ENCODE measurements at regions not wholly inside any gene's neighbourhood (a gene's known extent, or its start where the extent isn't known, plus 50 kb on each side); places are given as distances from the start of the nearest gene placed in this dataset.

DNA sequence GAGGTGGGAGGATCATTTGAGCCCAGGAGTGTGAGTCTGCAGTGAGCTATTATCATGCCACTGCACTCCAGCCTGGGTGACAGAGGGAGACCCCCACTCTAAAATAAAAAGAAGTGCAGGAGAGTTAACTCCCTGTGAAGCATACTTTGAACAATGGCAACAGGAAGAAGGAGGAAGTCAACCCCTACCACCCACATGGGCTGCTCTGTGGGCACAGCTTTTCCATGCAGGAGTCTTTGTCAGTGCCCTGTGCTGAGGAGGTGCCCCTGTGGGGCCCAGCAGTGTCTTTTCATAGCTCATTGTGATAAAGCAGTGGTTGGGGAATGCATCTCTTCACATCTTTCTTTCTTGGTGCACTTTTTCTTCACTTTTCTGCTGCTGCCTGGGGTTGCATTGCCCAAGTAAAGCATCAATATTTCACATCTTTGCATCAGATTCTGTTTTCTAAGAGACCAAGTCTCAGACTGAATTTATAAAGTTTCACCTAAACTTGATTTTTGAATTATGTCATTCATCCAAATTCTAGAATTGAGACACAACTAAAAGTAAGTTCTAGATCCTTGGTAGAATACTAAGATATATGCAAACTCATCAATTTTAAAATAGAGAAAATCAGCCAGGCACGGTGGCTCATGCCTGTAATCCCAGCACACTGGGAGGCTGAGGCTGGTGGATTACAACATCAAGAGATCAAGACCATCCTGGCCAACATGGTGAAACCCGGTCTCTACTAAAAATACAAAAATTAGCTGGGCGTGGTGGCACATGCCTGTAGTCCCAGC, 316.6 kb downstream of the DNAH5 start:
- TF ChIP-seq, protein P1, sequence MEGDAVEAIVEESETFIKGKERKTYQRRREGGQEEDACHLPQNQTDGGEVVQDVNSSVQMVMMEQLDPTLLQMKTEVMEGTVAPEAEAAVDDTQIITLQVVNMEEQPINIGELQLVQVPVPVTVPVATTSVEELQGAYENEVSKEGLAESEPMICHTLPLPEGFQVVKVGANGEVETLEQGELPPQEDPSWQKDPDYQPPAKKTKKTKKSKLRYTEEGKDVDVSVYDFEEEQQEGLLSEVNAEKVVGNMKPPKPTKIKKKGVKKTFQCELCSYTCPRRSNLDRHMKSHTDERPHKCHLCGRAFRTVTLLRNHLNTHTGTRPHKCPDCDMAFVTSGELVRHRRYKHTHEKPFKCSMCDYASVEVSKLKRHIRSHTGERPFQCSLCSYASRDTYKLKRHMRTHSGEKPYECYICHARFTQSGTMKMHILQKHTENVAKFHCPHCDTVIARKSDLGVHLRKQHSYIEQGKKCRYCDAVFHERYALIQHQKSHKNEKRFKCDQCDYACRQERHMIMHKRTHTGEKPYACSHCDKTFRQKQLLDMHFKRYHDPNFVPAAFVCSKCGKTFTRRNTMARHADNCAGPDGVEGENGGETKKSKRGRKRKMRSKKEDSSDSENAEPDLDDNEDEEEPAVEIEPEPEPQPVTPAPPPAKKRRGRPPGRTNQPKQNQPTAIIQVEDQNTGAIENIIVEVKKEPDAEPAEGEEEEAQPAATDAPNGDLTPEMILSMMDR (IDR thresholded peaks at IDR 0.05): no peak
- TF ChIP-seq POLR2A (IDR thresholded peaks at IDR 0.05): no peak
- TF ChIP-seq EP300 (IDR thresholded peaks at IDR 0.05): no peak
